ENCODE measurements at regions not wholly inside any gene's neighbourhood (a gene's known extent, or its start where the extent isn't known, plus 50 kb on each side); places are given as distances from the start of the nearest gene placed in this dataset.
"Not testable (repeated sequence)": the region's sequence is repeated elsewhere in the genome, so short reads cannot be mapped to it uniquely, and the experiment has no call there.

- DNase-seq (no peak), ATAC-seq (no peak)
These were observed 181.9 kb downstream of the TMEM26 start for GRCh38 chr10:61271127-61271780.

GRCh38 chr10:61263518-61263917 is 189.7 kb downstream of the TMEM26 start:
- DNase-seq (no peak), ATAC-seq (no peak)

GRCh38 chr10:61262486-61263261 is 190.5 kb downstream of the TMEM26 start:
- ATAC-seq = no peak
- DNase-seq = no peak

GRCh38 chr10:61257956-61258496 is 195.2 kb downstream of the TMEM26 start:
- DNase-seq (no peak), ATAC-seq (no peak)

- DNase-seq (no peak), ATAC-seq (no peak)
These were observed 196.0 kb downstream of the TMEM26 start for GRCh38 chr10:61257136-61257535.

- not testable (repeated sequence) for DNase-seq, ATAC-seq
These were observed 200.9 kb downstream of the TMEM26 start for GRCh38 chr10:61252326-61252725.

- DNase-seq (no peak), ATAC-seq (no peak)
These were observed 202.1 kb downstream of the TMEM26 start for GRCh38 chr10:61251089-61251488.

GRCh38 chr10:61250131-61250530 is 203.1 kb downstream of the TMEM26 start:
- DNase-seq (no peak), ATAC-seq (no peak)

GRCh38 chr10:61248013-61248412 is 205.2 kb downstream of the TMEM26 start:
- no peak for DNase-seq
- ATAC-seq = no peak

- DNase-seq (no peak), ATAC-seq (no peak)
These were observed 208.9 kb downstream of the TMEM26 start for GRCh38 chr10:61244261-61244775.

GRCh38 chr10:61232780-61233179 is 220.4 kb downstream of the TMEM26 start:
- no peak for ATAC-seq

GRCh38 chr10:61225939-61226338 is 227.2 kb downstream of the TMEM26 start:
- DNase-seq (no peak), ATAC-seq (no peak)

More at GRCh38 chr10:61232780-61233179, 220.4 kb downstream of the TMEM26 start:
- DNase-seq = no peak

- no peak for DNase-seq
- no peak for ATAC-seq
These were observed 229.6 kb downstream of the TMEM26 start for GRCh38 chr10:61223576-61223975.

GRCh38 chr10:61219696-61220095 is 233.5 kb downstream of the TMEM26 start:
- DNase-seq (no peak), ATAC-seq (no peak)

- ATAC-seq (no peak), DNase-seq (no peak)
These were observed 235.2 kb downstream of the TMEM26 start for GRCh38 chr10:61217851-61218565.

- ATAC-seq = no peak
- no peak for DNase-seq
These were observed 237.9 kb downstream of the TMEM26 start for GRCh38 chr10:61215246-61215645.

- DNase-seq (no peak), ATAC-seq (no peak)
These were observed 241.7 kb downstream of the TMEM26 start for GRCh38 chr10:61211468-61211867.

GRCh38 chr10:61197057-61197456 is 253.1 kb upstream of the RHOBTB1 start:
- no peak for DNase-seq
- no peak for ATAC-seq

- ATAC-seq = no peak
- no peak for DNase-seq
These were observed 251.2 kb upstream of the RHOBTB1 start for GRCh38 chr10:61195211-61195610.

GRCh38 chr10:61192589-61192988 is 248.6 kb upstream of the RHOBTB1 start:
- ATAC-seq, DNase-seq: not testable (repeated sequence)

- no peak for DNase-seq
- ATAC-seq = no peak
These were observed 248.1 kb upstream of the RHOBTB1 start for GRCh38 chr10:61192042-61192441.

- DNase-seq = no peak
- no peak for ATAC-seq
These were observed 245.9 kb upstream of the RHOBTB1 start for GRCh38 chr10:61189912-61190311.

- DNase-seq (no peak), ATAC-seq (no peak)
These were observed 244.7 kb upstream of the RHOBTB1 start for GRCh38 chr10:61188691-61189090.
